ENCODE measurements at regions not wholly inside any gene's neighbourhood (a gene's known extent, or its start where the extent isn't known, plus 50 kb on each side); places are given as distances from the start of the nearest gene placed in this dataset.

DNA sequence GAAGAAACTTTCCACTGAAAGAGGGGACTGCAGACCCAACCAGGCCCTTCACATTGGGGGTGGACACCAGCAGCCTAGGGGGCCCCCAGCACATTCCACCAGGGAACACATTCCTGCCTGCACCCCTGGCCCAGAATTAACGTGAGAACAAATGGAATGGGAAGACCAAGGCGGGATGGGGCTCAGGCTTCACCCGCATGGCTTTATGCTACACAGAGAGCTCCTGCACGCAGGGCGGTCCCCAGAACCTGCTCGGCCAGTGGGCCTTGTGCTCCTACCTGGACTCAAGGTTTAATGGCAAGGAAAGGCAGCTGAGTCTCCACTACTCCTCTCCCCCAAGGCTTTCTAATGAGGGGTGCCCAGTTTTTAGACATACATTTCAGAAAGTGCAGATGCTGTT, 146.3 kb upstream of the GPR26 start:
- no peak for DNase-seq (ENCODE audit: low read depth in 3 of 3, low spot score in 1 of 3)

DNA sequence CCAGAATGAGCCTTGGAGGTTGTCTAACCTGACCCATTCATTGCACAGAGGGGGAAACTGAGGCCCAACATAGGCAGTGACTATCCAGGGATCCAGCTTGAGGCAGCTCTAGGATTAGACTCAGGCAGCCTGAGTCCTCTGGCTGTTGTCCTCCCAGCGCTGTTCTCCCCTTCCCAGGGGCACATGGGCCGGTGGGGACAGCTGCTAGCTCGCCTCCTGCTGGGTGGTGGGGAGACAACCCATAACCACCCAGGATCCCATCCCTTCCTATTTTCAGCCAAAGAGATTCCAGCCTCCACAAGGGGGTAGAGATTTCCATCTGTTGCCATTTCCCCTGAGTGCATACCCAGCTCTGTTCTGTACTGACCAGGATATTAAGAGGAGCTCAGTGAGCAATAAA, 145.1 kb upstream of the GPR26 start:
- no peak for DNase-seq (ENCODE audit: low read depth in 3 of 3, low spot score in 1 of 3)

DNA sequence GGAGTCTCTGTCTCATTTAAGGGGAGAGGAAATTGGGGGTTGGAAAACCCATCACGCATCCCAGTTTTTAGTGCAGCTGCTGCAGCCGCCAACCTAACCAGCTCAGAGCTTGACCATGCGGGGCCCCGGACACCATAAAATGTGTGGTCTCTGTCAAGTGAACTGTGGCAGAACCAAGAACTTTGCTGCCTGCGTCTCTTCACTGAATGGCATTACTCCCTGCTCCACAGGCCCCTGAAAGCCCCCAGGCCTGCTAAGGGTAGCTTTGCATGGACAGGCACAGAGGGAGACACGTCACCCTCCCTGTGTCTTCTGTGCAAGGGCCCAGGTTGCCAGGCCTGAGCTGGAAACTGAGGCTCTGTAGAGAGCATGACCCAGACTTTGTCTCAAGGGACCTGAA, 144.6 kb upstream of the GPR26 start:
- DNase-seq (ENCODE audit: low read depth in 3 of 3, low spot score in 1 of 3), result no peak

DNA sequence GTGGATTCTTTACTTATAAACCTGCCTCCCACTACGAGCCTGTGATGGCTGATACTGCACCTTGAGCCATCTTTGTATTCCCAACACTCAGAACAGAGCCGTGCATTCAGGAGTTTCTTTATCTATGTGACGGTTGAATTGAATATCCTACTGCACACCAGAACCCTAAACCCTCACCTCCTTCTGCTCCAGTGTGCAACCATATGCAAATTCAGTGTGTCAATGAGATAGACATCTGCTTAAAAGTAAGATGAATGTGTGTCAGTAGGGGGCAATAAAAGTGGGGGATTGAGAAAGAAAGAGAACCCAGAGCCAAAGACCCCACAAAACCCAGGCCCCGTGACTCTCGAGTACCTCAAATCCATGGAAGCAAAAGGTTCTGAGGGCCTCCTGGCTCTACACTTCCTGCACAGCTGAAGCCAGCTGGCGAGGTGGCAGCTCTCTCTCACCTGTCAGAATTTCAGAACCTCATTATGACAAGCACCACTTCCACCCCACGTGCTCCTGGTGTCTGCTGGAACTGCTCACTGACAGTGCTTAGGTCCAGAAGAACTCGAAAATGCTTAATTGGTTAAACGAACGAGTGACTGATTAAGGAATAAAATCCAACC, 143.3 kb upstream of the GPR26 start:
- DNase-seq (ENCODE audit: low read depth in 3 of 3, low spot score in 1 of 3), result no peak

DNA sequence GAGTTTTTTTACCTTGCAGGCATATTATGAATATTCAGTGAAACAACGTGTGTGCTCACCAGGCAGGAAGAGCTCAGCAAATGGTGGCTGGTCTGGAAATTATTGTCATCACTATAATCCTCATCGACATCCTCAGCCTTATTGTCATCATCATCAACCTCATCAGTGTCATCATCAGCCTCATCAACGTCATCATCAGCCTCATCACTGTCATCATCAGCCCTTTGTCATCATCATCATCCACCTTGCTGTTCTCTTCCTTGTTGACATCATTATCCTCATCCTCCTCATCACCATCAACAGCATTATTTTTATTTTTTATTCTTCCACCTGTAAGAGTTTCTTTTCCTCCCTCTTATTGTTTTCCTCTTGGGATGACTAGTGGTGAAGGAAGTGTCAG, 142.3 kb upstream of the GPR26 start:
- no peak for DNase-seq (ENCODE audit: low read depth in 3 of 3, low spot score in 1 of 3)

DNA sequence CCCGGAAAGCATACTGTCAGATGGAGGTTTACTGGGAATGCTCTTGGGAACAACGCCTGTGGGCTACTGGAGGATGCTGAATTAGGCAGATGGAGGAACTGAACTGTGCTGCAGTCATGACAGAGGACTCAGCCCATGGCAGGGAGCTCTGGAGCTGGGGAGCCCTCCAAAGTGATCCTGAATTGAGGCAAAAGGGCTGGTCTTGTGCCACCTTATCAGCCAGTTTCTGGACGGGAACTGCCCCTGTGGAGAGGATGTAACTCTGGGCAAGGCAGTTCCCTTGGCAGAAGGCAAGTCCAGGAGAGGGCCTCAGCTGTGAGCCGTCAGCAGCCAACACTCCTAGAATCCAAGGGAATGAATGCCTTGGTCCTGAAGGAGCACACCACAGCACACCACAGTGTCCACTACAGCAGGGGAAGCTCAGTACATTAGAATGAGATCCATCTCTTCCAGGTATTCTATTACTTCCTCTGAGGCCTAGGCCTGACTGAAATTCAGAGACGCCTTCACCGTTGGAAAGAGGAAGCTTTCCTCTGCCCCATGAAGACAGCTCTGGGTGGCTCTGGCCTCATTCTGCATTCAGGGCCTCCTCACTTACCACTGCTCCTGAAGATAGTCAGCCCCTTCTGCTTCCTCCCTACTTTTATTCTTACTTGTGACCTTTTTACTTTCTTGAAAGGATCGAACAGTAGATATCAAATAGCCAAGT, 139.6 kb upstream of the GPR26 start:
- no peak for DNase-seq (ENCODE audit: low read depth in 3 of 3, low spot score in 1 of 3)

DNA sequence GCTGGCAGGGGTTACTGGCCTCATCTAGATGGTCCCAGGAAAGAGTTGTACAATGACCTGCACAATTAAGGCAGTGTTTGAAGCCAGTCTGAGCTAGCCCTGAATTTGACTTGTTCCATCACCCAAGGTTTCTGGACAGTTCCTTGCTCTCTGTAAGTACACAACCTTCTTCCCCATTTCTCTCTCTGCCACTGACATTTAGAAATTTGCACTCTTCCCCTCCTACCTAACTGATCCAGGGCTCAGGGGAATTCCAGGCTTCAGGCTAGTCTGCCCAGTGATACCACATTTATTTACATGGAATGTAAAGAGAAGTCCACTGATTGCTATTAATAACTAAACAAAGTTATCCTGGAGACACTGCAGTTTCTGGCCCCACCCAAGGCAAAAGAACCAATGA, 139.0 kb upstream of the GPR26 start:
- no peak for DNase-seq (ENCODE audit: low read depth in 3 of 3, low spot score in 1 of 3)

DNA sequence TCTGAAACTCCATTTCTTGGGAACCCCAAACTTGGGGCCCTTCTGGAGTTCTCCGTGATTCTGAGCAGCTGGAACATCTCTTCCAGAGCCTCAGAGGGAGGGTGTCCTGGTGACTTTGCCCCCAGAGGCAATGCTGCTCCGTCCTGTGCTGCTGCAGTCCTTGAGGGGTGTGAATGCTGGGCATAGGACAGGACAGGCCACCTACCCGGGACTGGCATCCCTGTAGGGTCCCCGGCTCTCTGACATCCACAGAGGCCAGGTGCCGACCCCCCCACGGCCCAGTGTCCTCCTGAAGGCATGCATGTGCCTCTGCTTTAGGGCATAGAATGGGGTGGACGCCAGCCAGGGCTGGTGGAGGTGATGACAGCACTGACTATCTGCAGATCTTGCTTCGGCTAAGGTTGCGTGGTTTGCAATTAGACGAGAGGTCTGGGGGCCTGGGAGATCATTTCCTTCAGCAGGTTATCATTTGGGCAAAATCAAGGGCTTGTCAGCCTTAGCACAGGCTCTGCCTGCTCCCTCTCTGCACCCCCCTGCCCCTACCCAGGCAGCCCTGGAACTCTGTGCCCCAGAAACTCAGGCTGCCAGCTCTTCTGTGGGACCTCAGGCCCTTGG, 136.9 kb upstream of the GPR26 start:
- no peak for DNase-seq (ENCODE audit: low read depth in 3 of 3, low spot score in 1 of 3)

DNA sequence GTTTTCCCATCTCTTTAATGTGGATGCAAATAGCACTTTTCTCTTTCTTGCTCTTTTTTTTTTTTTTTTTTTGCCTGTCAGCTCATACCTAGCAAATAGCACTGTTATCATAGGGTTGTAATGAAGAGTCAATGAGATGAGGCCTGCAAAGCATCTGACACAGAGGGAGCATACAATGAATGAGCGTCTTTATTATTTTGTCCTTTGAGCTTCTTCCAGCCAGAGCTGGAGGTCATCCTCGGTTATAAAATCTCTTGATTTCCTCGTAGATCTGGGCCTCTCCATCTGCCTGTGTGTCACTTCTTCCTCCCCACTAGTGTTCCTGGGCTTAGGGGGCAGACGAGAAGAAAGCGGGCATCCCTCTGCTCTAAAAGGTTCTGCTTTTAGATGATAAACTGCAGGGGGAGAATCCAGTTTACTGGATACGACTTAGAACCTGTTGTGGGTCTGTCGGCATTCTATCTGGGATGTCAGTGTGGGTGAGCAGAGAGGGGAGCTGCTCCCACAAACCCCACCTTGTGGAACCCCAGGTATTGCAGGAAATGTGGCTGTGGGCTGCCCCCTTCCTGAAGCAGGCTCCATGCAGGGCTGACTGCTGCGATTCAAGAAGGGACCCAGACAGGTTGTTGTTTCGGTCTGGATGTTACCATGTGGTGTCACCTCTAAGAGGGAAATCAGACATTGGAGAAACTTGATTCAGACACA, 135.8 kb upstream of the GPR26 start:
- DNase-seq (ENCODE audit: low read depth in 3 of 3, low spot score in 1 of 3), result no peak

DNA sequence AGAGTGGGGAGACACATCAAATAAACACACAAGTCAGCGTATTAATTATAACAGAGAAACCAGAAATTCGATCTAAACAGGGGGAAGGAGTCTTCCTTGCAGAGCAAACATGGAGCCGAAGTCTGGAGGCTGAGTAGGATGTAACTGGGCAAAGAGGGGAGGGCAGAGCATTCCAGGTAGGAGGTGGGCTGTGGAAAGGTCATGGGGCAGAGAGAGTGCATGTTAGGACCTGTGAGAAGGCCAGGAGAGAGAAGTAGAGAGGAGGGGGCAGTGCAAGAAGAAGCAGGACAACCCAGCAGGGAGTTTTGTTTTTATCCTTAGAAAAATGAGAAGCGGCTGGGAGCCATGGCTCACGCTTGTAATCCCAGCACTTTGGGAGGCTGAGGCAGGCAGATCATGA, 130.8 kb upstream of the GPR26 start:
- no peak for DNase-seq (ENCODE audit: low read depth in 3 of 3, low spot score in 1 of 3)

DNA sequence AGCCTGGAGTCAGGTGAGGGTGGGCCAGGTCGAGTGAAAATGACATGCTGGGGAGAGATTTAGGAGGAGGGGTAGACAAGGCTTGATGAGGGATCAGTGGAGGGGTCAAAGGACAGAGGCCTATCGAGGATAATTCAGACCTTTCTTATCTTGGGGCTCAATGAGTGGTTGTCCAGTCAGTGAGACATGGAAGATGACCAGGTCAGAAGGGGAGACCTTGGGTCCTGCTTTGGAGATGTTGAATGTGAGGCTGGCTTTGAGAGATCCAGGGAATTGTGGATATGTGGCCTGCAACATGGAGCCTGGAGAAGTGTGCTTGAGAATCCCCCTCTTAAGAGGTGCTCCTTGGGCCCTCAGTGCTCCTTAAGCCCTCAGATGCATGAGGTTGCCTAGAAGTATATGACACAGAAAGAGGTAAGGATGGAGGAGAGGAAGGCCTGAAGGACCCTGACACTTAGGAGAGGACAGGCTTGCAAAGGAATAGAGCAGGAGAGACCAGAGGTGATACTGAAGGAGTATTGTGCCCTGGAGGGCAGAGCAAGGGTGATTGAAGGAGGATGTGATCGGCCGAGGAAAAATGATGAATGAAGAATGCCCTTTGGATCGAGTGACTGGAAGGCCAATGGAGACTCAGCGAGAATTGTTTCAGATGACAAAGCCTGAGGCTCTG, 129.8 kb upstream of the GPR26 start:
- DNase-seq (ENCODE audit: low read depth in 3 of 3, low spot score in 1 of 3), result no peak

DNA sequence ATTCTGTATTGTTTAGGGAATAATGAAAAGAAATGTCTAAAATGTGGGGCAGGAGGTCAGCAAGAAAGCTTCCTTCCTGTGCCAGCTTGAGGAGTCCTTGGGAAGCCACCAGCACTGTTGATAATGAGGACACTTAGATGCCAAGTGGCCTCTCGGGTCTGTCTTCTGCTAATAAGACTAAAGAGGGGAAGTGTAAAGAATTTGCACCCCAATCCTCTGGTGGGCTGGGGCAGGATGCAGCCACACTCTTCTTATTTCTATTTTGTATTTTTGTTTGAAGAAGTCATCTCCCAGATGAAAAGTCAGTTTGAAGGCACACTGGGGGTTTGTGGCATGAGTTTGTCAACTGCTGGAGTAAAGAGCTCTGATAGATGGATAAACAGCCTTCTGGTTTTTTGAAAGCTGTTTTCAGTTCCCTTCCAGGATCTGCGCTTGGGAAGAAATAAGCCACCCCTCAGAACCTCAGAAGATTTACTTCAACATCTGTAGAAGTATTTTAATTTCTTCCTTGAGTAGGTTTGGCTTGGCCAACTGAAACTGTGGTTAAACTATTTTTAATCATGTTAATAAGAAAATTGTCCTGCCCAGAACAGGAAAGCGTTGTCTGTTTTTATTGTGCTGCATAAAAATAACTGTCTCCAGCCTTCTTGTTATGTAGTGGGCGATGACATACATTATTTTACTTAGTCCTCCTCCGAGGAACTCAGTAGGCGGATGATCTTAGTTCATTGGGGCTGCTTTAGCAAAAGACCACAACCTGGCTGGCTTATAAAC, 128.8 kb upstream of the GPR26 start:
- no peak for DNase-seq (ENCODE audit: low read depth in 3 of 3, low spot score in 1 of 3)

DNA sequence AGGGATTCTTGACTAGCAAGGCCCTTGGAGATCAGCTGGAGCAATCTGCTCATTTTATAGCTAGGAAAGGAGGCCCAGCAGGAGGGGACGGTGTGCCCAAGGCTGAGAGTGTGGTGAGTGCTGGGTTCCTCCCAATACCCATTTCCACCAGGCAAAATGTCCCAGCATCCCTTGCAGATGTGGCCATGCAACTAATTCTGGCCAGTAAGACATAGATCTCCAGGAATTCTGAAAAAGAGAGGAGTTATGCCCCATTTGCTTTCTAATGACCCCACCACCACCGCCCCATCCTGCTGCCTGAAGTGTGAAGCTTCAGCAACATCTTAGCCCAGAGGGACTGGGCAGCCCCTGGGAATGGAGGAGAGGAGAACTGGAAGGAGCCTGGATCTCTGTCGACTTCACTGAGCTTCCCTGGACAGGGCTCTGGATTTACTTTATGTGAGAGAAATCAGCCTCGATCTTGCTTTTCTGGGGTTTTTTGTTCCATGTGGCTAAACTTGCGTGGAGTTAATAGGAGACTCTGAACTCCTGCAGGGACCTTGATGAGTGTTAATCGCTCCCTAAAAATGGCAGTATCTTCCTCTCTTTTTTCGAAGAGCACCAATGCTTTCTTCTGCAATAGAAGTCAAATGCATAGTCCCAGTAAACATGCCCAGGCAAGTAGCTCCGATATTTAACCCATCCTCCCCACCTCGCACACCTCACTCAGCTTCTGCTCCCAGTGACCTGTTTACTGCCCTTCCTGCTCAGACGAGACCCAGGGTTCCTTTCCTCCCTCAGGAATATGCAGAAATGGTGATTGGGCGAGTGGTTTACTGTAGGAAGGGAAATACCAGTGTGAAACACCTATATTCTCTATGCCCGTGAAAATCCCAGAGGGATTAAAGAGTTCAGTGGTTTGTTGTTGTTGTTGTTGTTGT, 127.5 kb upstream of the GPR26 start:
- no peak for DNase-seq (ENCODE audit: low read depth in 3 of 3, low spot score in 1 of 3)

DNA sequence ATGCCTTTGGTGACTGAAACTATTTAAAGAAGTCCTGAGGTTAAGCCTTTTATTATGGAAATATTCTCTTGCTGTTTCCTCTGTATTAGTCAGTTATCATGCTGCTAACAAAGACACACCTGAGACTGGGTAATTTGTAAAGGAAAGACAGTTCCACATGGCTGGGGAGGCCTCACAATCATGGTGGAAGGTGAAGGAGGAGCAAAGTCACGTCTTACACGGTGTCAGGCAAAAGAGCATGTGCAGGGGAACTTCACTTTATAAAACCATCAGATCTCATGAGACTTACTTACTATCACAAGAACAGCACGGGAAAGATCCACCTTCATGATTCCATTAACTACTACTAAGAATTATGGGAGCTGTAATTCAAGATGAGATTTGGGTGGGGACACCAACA, 121.2 kb upstream of the GPR26 start:
- no peak for DNase-seq (ENCODE audit: low read depth in 3 of 3, low spot score in 1 of 3)

DNA sequence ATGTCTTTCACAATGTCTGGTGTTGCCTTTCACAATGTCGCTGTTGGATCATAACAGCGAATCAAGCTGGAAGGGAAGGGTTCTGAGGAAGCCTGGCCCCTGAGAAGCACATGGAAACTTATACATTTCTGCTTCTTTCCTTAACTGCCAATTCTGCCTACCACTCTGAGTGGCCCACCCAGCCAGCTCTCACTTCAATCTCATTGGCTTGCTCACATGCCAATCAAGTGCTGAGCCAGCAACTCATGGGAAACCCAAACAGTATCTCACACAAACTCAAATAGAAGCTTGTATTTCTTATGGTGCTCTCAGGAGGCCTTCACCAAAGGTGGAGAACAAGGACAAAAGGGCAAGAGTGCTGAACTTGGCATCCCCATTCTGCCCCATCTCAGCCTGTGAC, 117.4 kb upstream of the GPR26 start:
- DNase-seq (ENCODE audit: low read depth in 3 of 3, low spot score in 1 of 3), result no peak

DNA sequence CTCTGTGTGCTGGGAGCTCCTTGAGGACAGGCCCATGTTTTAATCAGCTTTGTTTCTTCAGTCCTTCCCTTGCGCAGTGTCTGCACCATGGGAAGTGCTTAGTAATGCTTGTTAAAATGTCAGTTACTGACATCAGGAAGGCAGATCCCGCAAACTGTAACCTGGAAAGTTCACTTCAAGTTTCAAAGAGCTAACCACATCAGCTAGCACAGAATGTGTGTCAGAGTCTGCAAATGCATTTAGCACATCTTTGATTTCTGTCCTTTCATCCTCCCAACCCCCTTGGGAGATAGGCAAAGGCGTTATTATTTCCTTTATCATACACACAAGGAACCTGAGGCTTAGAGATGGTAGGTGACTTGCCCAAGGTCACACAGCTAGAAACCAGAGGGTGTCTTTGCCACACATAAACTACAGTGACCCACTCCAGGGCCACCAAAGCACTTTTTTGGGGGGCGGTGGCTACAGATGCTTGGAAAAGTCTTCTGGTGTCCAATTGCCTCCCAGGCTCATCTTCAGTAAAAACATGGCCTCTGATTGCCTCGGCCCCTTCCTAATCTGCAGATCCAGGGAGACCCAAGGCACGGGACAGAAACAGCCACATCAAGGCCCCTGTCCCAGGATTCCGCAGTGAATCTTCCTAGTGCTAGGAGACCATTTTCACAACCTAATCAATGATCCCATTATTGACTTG, 116.2 kb upstream of the GPR26 start:
- no peak for DNase-seq (ENCODE audit: low read depth in 3 of 3, low spot score in 1 of 3)

DNA sequence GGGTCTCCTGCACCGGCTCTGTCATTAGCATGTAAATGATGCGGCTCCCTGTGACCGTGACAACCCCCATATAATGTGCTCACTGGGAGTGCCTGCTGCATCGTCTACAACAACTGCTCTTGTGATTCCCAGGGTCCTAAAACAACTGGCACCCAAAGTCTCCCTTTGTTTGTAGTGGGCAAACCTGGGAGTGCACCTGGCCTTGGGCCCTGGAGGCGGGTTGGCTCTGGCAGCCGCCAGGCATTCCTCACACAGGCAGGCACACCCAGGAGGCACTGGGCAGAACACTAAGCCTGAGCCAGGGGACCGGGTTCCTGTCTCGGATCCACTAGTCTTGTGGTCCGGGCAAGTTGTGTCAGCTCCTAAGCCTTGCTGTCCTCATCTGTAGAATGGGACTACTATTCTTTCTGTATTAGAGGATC, 115.5 kb upstream of the GPR26 start:
- DNase-seq (ENCODE audit: low read depth in 3 of 3, low spot score in 1 of 3), result no peak

DNA sequence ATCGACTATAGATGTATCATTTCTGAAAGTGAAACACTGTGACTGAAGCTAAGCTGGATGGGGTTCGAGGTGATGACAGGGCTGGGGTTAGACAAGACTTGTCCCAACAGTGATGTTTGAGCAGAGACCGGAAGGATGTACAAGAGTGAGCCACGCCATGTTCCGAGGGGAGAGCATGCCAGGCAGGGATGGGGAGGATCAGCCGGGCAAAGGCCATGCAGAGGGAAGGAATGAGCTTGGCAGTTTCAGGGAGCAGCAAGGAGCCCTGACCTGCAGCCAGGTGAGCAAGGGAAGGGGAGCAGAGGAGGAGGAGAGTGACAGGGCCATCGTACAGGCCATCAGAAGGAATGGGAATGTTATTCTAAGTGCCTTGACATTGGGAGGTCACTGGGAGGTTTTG, 114.9 kb upstream of the GPR26 start:
- DNase-seq (ENCODE audit: low read depth in 3 of 3, low spot score in 1 of 3), result no peak
